ENCODE measurements at regions not wholly inside any gene's neighbourhood (a gene's known extent, or its start where the extent isn't known, plus 50 kb on each side); places are given as distances from the start of the nearest gene placed in this dataset.

DNA sequence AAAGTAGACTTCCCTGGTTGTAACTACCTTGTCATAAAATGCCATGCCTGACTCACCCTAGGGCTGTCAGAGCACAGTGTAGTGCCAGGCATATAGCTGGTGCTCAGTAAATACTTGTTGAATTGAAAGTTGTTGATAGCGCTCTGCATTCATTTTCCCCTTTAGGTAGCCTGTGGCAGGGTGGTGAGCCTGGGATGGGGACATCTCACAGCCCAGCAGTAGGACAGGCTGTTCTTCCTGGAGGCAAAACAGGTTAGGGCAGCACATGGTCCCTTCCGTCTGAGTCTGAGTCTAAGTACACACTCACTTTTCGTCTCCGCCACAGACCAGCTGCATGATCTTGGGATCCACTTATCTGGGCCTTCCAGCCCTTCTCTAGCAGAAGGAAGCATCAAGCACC is 401.9 kb downstream of the ZSWIM6 start:
- peaks cover 6% of the 10 kb centered on the region for H3K27me3 Mint-ChIP-seq
- no peak for ATAC-seq
- H3K36me3 Mint-ChIP-seq, result no peaks in the 10 kb centered on the region
- DNase-seq, result no peak
- CTCF ChIA-PET, result no interaction called here
- H3K27ac Mint-ChIP-seq, result no peak overlapping the region
- no peaks in the 10 kb centered on the region for H3K9me3 Mint-ChIP-seq (ENCODE audit: low read depth)
- H3K4me3 Mint-ChIP-seq, result no peak overlapping the region
- no peaks in the 10 kb centered on the region for H3K4me1 Mint-ChIP-seq

DNA sequence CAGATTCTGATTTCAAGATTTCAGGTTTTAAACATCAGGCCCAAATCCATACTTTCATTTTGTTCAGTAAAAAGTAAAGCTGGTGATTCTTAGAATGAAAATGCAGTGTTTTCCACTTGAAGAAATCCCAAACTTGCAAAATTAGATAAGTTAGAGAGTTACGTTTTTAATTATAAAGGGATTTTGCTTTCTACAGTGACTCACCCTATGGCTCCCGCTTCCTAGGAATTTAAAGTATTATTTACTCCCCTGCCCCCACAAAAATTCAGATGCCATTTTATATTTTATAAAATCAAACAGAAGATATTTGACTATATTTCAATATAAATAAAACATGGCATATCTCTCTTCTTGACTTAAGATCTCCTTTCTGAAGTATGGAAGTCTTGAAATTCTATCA is 402.9 kb downstream of the ZSWIM6 start:
- CTCF ChIA-PET, result no interaction called here
- H3K36me3 Mint-ChIP-seq, result no peaks in the 10 kb centered on the region
- DNase-seq, result no peak
- H3K27ac Mint-ChIP-seq, result no peak overlapping the region
- no peaks in the 10 kb centered on the region for H3K9me3 Mint-ChIP-seq (ENCODE audit: low read depth)
- no peak for ATAC-seq
- H3K4me3 Mint-ChIP-seq, result no peak overlapping the region
- peaks cover 6% of the 10 kb centered on the region for H3K27me3 Mint-ChIP-seq
- H3K4me1 Mint-ChIP-seq, result no peaks in the 10 kb centered on the region

DNA sequence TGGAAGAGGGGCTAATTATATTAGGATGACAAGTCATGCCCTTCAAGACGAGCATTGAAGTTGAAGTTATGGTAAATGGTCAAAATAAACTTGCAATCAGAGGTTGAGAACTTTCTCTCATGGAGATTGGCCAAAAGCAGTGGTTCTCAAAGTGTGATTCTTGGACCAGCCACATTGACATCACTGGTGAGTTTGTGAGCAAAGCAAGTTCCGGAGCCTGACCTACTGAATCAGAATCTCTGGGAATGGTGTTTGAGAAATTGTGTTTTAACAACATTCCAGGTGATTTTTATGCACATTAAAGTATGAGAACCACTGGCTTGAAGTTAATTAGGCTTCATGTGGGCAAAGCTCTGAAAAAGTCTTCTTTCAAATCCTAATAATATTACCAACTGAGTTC is 403.5 kb downstream of the ZSWIM6 start:
- DNase-seq, result no peak
- CTCF ChIA-PET, result no interaction called here
- Mint-ChIP-seq H3K27me3 (peaks cover 6% of the 10 kb centered on the region), H3K4me3 (no peak overlapping the region), H3K9me3 (ENCODE audit: low read depth) (no peaks in the 10 kb centered on the region), H3K36me3 (no peaks in the 10 kb centered on the region), H3K27ac (no peak overlapping the region), H3K4me1 (no peaks in the 10 kb centered on the region)
- ATAC-seq, result no peak

DNA sequence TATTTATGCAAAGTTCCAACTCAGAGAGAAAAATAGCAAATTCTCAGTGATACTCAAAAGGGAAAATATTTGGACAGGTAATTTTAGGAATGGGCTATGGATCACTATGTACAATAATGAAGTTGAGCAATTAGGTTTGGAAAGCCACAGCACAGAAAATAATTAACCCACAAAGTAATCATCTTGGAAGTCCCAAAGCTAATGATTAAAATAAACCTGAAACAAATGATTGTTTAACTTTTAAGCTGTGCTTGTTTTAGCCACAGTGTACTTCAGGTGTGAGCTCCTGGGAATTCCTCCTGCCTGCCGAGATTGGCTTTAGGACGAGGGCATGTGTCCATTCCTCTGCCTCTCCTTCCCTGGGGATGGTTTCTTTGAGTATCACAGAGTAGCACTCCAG is 403.9 kb downstream of the ZSWIM6 start:
- Mint-ChIP-seq H3K4me1 (no peaks in the 10 kb centered on the region), H3K27me3 (peaks cover 6% of the 10 kb centered on the region), H3K36me3 (no peaks in the 10 kb centered on the region), H3K27ac (no peak overlapping the region), H3K4me3 (no peak overlapping the region), H3K9me3 (ENCODE audit: low read depth) (no peaks in the 10 kb centered on the region)
- DNase-seq (no peak), ATAC-seq (no peak)
- CTCF ChIA-PET, result no interaction called here

DNA sequence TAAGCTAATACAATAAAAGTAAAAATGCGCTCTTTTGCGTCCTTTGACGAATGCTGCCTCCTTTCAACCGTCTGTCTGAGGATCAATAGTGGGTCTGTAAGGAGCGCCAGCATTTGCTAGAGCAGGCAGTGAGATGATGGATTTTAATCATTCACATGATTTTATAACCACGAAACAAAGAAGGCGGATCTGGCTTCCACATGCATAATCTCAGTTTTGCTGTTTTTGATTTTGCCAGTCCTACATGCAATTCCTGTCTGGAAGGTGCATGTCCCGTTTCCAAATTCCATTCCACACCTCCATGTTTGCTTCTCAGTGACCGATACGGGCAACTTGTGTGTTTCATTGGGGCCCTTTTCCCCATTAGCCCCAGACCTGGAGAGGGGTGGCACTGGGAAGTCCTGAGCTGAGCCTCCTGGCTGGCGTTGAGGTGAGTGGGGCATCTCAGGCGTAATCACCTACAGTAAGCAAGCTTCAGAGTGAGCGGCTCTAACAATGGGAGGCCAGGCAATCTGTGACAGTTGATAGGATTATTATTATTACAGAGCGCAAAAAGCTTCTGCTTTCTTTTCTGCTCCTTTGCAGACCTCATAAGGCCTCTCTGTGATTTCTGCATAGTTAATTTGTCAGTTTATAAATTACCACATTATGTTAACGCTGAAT is 405.4 kb downstream of the ZSWIM6 start:
- Mint-ChIP-seq H3K36me3 (no peaks in the 10 kb centered on the region), H3K4me3 (no peak overlapping the region), H3K4me1 (no peaks in the 10 kb centered on the region), H3K27me3 (peaks cover 3% of the 10 kb centered on the region), H3K9me3 (ENCODE audit: low read depth) (no peaks in the 10 kb centered on the region), H3K27ac (no peak overlapping the region)
- no peak for ATAC-seq
- no peak for DNase-seq
- CTCF ChIA-PET, result no interaction called here

DNA sequence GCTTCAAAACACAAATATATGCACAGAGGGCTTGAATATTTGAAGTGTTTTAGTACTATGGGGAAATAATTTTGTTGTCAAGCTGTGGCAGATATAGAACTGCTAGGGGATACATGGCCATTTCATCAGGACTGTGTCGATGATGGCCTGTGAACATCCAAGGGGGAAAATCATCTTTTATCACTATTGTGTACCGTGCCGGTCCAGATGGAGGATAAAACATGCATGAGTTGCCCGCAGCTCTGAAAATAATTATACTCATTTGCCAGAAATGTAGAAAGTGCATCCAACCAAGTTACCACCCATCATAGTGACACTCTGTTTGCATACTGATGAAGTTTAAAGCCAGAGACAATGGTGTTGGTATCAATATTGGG is 405.9 kb downstream of the ZSWIM6 start:
- Mint-ChIP-seq H3K4me3 (no peak overlapping the region), H3K9me3 (ENCODE audit: low read depth) (no peaks in the 10 kb centered on the region), H3K27me3 (peaks cover under 1% of the 10 kb centered on the region), H3K4me1 (no peaks in the 10 kb centered on the region), H3K27ac (no peak overlapping the region), H3K36me3 (no peaks in the 10 kb centered on the region)
- no peak for ATAC-seq
- CTCF ChIA-PET, result no interaction called here
- no peak for DNase-seq

DNA sequence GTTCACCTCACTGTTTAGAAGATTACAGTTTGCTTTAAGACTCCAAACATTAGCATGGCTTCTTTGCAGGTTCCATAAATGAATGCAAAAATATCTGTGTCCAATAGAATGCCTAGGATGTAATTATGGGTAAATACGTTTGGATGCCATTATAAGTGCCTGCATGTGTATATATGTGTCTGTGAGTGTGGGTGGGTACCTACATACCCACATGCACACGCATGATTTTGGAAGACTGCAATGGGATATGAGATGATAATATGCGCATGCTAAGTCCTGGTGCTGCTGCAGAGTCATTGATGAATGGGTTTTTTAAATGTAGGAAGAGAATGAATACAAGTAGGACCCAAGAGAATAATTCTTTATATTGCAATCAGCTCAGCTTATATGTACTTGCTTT is 406.4 kb downstream of the ZSWIM6 start:
- CTCF ChIA-PET, result no interaction called here
- Mint-ChIP-seq H3K4me1 (no peaks in the 10 kb centered on the region), H3K27me3 (no peaks in the 10 kb centered on the region), H3K27ac (no peak overlapping the region), H3K9me3 (ENCODE audit: low read depth) (no peaks in the 10 kb centered on the region), H3K4me3 (no peak overlapping the region), H3K36me3 (no peaks in the 10 kb centered on the region)
- no peak for ATAC-seq
- DNase-seq, result no peak

DNA sequence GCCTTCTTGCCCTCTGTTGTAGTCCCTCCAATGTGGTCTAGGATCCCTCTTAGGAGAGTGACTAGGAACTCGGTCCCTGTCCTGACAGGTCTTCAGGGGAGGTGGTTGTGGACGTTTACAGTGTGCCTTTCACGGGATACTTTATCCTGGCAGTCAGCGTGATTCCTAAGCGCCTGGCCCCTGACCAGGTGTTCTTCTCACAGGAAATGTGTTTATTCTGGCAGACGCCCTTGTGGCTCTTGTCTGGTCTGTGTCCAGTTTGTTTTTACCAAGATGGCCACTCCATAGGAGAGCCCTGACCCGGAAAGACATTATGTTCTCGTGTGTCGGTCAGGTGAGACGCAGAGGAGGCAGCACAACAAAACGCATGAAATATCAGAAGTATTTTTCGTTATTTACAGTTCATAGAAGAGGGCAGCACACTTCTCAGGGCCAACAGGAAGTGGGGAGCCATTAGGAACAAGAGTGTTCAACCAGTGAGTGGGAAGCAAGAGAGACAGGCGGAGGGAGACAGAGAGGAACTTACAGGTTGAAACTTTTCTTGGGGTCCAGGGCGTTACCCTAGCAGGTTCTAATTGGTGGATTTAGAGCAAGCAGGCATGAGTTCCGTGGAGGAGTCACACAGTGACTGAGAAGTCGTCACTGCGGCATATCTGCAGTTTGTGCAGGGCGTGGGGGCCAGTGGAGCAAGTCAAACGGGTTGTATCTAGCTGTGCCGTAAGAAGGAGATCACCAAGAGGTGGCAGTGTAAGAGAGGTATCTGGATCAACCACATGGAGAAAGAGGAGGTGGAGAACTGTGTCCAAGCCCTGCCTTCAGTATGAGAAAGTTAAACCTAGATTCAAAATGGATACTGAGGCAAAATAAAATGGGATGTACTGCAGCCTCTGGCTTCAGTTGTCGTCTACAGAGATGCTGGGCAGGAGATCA is 412.9 kb downstream of the ZSWIM6 start:
- no peaks in the 10 kb centered on the region for H3K36me3 Mint-ChIP-seq
- no peaks in the 10 kb centered on the region for H3K9me3 Mint-ChIP-seq (ENCODE audit: low read depth)
- ATAC-seq (no peak), DNase-seq (no peak)
- CTCF ChIA-PET, result no interaction called here
- no peaks in the 10 kb centered on the region for H3K27me3 Mint-ChIP-seq
- no peak overlapping the region for H3K4me3 Mint-ChIP-seq
- H3K4me1 Mint-ChIP-seq, result no peaks in the 10 kb centered on the region
- no peak overlapping the region for H3K27ac Mint-ChIP-seq

DNA sequence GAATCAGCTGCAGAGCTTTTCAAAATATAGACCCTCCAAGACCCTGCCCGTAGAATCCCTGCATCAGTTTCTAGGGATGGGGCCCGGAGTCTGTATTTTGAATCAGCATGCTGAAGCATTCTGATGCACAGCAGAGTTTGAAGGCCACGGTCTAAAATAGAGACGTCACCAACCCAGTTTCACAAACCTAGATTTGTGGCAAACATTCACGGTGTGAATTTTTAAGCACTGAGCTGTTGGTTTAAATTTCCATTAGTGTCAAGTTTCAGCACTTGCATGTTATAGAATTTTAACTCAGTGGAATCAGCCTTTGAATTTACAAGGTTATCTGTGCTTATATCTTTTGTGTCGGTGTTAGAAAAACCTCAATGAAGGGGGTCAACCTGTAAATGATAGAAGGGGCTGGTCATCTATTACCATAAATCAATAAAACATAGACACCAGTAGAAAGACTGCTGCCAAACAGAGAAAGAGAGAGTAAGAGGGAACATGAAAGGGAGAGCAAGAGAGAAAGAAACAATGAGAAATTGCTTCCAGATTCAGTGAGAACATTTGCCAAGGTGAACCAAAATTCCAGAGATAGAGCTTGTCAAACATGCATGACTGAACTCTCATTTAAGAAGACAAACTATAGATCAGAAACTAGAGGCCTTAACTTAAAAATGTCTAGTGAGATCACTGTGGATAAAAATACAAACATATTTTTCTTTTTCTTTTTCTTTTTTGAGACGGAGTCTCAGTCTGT is 414.9 kb downstream of the ZSWIM6 start:
- Mint-ChIP-seq H3K9me3 (ENCODE audit: low read depth) (no peaks in the 10 kb centered on the region), H3K4me3 (no peak overlapping the region), H3K4me1 (no peaks in the 10 kb centered on the region), H3K27ac (no peak overlapping the region), H3K27me3 (no peaks in the 10 kb centered on the region), H3K36me3 (no peaks in the 10 kb centered on the region)
- DNase-seq, result no peak
- CTCF ChIA-PET, result no interaction called here
- ATAC-seq, result no peak

DNA sequence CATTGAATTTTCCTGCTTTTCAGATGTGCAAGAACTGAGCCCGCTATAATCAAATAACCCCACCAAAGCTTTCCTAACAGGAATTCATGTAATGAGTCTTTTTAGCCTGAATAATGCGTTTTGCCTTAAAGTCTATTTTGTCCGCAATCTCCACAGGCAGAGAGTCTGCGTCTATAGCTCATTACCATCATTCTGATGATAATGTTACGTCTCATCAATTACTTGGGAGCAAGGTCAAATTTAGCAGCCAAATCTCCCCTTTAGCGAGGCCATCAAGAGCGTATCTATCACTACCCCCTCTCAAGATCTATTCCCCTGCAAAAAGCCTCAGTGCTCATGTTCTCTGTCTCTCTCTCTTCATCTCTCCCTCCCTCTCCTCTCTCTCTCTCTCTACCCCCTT is 416.1 kb downstream of the ZSWIM6 start:
- no peaks in the 10 kb centered on the region for H3K36me3 Mint-ChIP-seq
- CTCF ChIA-PET, result no interaction called here
- ATAC-seq (no peak), DNase-seq (no peak)
- no peaks in the 10 kb centered on the region for H3K9me3 Mint-ChIP-seq (ENCODE audit: low read depth)
- H3K4me1 Mint-ChIP-seq, result no peaks in the 10 kb centered on the region
- no peak overlapping the region for H3K4me3 Mint-ChIP-seq
- H3K27me3 Mint-ChIP-seq, result no peaks in the 10 kb centered on the region
- no peak overlapping the region for H3K27ac Mint-ChIP-seq

DNA sequence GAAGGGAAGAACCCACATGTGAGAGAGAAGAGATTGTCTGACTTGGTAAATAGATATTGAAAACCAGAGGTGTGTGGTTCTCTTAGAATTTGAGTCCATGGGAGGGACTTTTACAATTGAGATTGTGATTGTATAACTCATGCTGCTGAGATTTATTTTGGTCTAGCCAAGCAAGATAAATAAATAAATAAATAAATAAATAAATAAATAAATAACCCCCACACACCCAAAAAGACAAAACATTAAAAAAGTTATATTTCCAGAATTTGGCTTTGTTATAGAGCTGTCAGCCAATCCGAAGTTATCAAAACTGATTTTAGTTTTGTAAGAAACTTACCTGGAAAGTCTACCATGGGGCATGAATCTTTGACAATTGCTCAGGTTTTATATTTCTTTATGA is 416.6 kb downstream of the ZSWIM6 start:
- Mint-ChIP-seq H3K36me3 (no peaks in the 10 kb centered on the region), H3K4me3 (no peak overlapping the region), H3K27ac (no peak overlapping the region), H3K4me1 (no peaks in the 10 kb centered on the region), H3K27me3 (no peaks in the 10 kb centered on the region), H3K9me3 (ENCODE audit: low read depth) (no peaks in the 10 kb centered on the region)
- no peak for DNase-seq
- CTCF ChIA-PET, result no interaction called here
- no peak for ATAC-seq

DNA sequence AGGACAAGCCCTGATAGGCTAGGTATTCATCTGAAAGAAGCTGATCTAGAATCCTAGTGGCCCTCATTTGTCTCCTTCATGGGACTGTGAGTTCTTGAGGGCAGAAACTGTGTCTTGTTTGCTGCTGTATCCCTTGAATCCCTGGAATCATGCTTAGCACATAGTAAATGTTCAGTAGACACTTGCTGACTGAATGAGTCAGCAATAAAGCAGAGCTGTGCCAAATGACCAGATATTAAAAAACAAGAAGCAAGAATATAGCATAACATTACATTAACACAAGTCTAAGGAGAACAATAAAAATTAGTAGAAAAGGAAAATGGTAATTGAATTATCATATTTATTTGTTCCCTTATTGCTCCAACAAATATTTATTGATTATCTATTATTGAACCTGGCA is 420.5 kb downstream of the ZSWIM6 start:
- DNase-seq (no peak), ATAC-seq (no peak)
- no peaks in the 10 kb centered on the region for H3K27me3 Mint-ChIP-seq

DNA sequence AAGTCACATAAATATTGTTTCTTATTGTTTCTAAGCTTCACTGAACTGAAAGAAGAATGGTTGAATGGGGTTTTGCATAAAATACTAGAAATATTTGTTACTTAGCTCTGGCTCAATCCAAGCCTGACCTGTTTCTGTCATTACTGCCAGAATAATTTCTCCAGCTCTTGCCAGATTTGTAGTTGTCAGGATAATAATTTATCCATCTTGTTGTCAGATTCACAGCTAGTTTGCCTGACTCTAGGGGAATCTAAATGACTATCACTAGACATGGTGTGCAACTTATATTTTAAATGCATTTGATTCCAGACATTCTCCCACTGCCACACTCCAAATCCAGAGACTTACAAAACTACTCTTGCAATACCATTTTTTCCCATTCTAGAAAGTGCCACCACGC is 422.7 kb downstream of the ZSWIM6 start:
- ATAC-seq, result no peak
- Mint-ChIP-seq H3K9me3 (ENCODE audit: low read depth) (no peaks in the 10 kb centered on the region), H3K27me3 (no peaks in the 10 kb centered on the region)

More for the DNA sequence above, 420.5 kb downstream of the ZSWIM6 start:
- Mint-ChIP-seq H3K4me3 (no peak overlapping the region), H3K9me3 (ENCODE audit: low read depth) (no peaks in the 10 kb centered on the region), H3K4me1 (no peaks in the 10 kb centered on the region), H3K36me3 (no peaks in the 10 kb centered on the region), H3K27ac (no peak overlapping the region)
- CTCF ChIA-PET, result interaction anchor here (0.8 kb wide), 1 partner anchor 10 kb away, joined by 3 read pairs; no protein-coding TSS in a partner anchor

DNA sequence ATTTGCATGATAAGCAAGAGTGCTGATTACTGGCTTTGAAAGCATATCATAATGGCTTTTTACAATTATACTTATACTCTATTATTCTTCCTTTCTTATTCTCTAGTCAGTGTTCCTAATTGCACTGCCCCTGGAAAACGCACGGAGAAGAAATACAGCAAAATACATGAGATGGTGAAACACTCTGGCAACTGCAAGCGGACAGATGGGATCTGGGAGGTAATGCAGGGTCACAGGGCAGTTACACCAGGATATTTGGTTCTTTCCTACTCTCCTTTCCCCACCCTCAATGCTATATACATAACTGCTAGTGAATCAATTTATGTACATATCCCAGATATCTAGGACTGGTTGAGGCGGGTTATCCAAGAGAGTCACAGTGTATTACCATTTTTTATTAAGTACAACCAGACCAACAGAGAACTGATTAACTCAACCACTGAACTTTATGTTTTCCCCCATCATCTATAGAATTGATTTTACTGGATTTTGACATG is 423.7 kb downstream of the ZSWIM6 start:
- Mint-ChIP-seq H3K27ac (no peak overlapping the region), H3K27me3 (no peaks in the 10 kb centered on the region), H3K36me3 (no peaks in the 10 kb centered on the region), H3K4me3 (no peak overlapping the region), H3K4me1 (no peaks in the 10 kb centered on the region), H3K9me3 (ENCODE audit: low read depth) (no peaks in the 10 kb centered on the region)
- ATAC-seq (no peak), DNase-seq (no peak)
- CTCF ChIA-PET, result no interaction called here

More for the DNA sequence above, 422.7 kb downstream of the ZSWIM6 start:
- Mint-ChIP-seq H3K4me1 (no peaks in the 10 kb centered on the region), H3K36me3 (no peaks in the 10 kb centered on the region), H3K27ac (no peak overlapping the region), H3K4me3 (no peak overlapping the region)
- CTCF ChIA-PET, result no interaction called here
- no peak for DNase-seq

Data from activated CD8-positive, alpha-beta memory T cell treated with anti-CD3 and anti-CD28 coated beads, Interleukin-2, amount 10 ng/mL, durations not matched to agents 7 days and 5 days (primary cell).